C4-2B (cell line): ENCODE measurements at regions not wholly inside any gene's neighbourhood (a gene's known extent, or its start where the extent isn't known, plus 50 kb on each side); places are given as distances from the start of the nearest gene placed in this dataset.
"Not testable (repeated sequence)": the region's sequence is repeated elsewhere in the genome, so short reads cannot be mapped to it uniquely, and the experiment has no call there.

Source experiments
- H3K27ac ChIP-seq: fragments of 450-650 bp; 2 replicates; pipeline ENCODE4 v1.5.1; 2017
- ZFX ChIP-seq: fragments of 450-650 bp; IDR thresholded peaks from 2 replicates; pipeline ENCODE4 v1.6.1; 2017
- TF ChIP-seq, protein P1 (sequence below): fragments of 450-650 bp; conservative IDR thresholded peaks from 2 replicates; pipeline ENCODE4 v1.5.1; 2017; ENCODE audit warnings: mild to moderate bottlenecking

GRCh38 chr7:109582211-109582610, 1012.5 kb downstream of the DNAJB9 start:
- TF ChIP-seq, protein P1, sequence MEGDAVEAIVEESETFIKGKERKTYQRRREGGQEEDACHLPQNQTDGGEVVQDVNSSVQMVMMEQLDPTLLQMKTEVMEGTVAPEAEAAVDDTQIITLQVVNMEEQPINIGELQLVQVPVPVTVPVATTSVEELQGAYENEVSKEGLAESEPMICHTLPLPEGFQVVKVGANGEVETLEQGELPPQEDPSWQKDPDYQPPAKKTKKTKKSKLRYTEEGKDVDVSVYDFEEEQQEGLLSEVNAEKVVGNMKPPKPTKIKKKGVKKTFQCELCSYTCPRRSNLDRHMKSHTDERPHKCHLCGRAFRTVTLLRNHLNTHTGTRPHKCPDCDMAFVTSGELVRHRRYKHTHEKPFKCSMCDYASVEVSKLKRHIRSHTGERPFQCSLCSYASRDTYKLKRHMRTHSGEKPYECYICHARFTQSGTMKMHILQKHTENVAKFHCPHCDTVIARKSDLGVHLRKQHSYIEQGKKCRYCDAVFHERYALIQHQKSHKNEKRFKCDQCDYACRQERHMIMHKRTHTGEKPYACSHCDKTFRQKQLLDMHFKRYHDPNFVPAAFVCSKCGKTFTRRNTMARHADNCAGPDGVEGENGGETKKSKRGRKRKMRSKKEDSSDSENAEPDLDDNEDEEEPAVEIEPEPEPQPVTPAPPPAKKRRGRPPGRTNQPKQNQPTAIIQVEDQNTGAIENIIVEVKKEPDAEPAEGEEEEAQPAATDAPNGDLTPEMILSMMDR = no peak
- no peak for TF ChIP-seq ZFX
- no peak overlapping the region for H3K27ac ChIP-seq

DNA sequence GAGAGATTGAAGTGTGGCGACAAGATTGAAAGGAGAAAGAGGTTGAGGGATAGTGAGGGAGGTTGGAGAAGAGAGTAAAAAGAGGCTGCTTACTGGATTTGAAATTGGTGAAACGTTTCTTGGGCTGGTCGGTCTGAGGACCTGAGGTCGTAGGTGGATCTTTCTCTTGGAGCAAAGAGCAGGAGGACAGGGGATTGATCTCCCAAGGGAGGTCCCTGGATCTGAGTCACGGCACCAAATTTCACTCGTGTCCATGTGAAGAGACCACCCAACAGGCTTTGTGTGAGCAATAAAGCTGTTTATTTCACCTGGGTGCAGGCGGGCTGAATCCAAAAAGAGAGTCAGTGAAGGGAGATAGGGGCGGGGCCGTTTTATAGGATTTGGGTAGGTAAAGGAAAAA, 1027.3 kb downstream of the DNAJB9 start:
- H3K27ac ChIP-seq = not testable (repeated sequence)

DNA sequence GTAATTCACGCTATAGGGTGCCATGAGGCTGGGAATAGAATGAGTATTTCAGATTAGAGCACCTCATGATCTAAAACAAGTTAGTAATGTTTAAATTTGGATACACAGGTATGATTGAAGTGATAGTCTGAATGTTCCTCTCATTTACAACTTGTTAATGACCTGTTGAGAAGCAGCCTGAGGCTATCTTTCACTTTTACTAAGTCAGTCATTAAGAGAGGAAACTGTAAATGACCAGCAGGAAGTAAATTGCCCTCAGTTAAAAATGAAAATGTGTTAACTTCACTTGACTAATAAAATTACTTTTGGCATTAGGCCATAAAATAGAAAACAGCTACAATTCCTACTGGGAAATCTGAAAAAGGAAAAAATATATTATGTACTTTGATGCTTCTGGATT, 1042.0 kb downstream of the DNAJB9 start:
- H3K27ac ChIP-seq = no peak overlapping the region
- no peak for TF ChIP-seq ZFX
- TF ChIP-seq, protein P1 = no peak

- no peak overlapping the region for H3K27ac ChIP-seq
- TF ChIP-seq, protein P1 = no peak
- no peak for TF ChIP-seq ZFX
These were observed 1046.9 kb downstream of the DNAJB9 start for GRCh38 chr7:109616551-109617069.

DNA sequence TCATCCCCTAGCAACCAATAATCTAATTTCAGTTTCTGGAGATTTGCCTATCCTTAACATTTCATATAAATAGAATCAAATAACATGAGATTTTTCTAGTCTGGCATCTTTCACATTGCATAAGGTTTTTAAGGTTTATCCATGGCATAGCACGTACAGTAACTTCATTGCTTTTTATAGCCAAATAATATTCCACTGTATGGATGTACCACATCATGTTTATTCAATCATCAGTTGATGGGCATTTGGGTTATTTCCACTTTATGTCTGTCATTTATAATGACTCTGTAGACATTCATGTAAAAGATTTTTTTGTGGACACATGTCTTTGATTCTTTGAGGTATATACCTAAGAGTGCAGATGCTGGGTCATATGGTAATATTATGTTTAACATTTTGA, 1052.6 kb downstream of the DNAJB9 start:
- no peak overlapping the region for H3K27ac ChIP-seq
- TF ChIP-seq, protein P1 = no peak
- no peak for TF ChIP-seq ZFX

DNA sequence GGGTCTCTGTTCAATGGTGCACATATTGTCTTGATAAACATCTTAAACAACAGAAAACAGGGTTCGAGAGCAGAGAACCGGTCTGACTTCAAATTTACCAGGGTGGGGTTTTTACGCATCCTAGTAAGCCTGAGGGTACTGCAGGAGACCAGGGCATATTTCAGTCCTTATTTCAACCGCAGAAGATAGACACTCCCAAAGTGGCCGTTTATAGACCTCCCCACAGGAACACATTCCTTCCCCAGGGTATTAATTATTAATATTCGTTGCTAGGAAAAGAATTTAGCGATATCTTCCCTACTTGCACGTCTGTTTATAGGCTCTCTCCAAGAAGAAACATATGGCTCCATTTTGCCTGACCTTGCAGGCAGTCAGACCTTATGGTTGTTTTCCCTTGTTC, 1063.2 kb downstream of the DNAJB9 start:
- H3K27ac ChIP-seq = not testable (repeated sequence)

GRCh38 chr7:109635374-109635773, 1065.7 kb downstream of the DNAJB9 start:
- TF ChIP-seq, protein P1 = no peak
- no peak for TF ChIP-seq ZFX
- no peak overlapping the region for H3K27ac ChIP-seq

GRCh38 chr7:109637428-109637990, 1067.8 kb downstream of the DNAJB9 start:
- H3K27ac ChIP-seq = no peak overlapping the region
- TF ChIP-seq, protein P1 = no peak
- no peak for TF ChIP-seq ZFX
